ENCODE measurements at regions not wholly inside any gene's neighbourhood (a gene's known extent, or its start where the extent isn't known, plus 50 kb on each side); places are given as distances from the start of the nearest gene placed in this dataset.
A peak's percentile ranks its signal among the peaks of the same experiment; 100 is the strongest.

DNA sequence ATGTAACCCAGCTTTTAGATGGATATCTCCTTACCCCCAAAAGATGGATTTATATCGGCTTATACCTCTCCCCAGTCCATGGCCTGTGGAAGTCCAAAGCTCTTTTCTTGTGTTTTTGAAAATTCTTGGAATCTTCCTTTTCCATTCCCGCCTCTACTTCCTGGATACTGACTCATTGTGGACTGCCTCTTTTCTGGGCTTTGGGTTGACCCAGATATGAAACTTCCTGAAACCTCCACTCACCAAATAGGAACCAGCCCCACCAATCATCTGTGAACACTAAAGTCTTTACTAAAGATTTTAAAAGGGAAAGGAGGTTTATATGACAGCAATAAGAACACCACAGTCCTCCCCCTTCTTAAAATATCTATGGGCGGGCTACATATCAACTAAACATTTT, 163.4 kb upstream of the SYN3 start:
- DNase-seq (ENCODE audit: low read depth), result no peak
- H3K4me3 ChIP-seq (ENCODE audit: low read depth, low read length), result no peak overlapping the region
- TF ChIP-seq, protein P1, sequence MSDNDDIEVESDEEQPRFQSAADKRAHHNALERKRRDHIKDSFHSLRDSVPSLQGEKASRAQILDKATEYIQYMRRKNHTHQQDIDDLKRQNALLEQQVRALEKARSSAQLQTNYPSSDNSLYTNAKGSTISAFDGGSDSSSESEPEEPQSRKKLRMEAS (IDR thresholded peaks at IDR 0.05; ENCODE audit: low read depth, low read length), result no peak
- TF ChIP-seq MYC (IDR thresholded peaks at IDR 0.05; ENCODE audit: low read depth, low read length), result no peak
- TF ChIP-seq, protein P2, sequence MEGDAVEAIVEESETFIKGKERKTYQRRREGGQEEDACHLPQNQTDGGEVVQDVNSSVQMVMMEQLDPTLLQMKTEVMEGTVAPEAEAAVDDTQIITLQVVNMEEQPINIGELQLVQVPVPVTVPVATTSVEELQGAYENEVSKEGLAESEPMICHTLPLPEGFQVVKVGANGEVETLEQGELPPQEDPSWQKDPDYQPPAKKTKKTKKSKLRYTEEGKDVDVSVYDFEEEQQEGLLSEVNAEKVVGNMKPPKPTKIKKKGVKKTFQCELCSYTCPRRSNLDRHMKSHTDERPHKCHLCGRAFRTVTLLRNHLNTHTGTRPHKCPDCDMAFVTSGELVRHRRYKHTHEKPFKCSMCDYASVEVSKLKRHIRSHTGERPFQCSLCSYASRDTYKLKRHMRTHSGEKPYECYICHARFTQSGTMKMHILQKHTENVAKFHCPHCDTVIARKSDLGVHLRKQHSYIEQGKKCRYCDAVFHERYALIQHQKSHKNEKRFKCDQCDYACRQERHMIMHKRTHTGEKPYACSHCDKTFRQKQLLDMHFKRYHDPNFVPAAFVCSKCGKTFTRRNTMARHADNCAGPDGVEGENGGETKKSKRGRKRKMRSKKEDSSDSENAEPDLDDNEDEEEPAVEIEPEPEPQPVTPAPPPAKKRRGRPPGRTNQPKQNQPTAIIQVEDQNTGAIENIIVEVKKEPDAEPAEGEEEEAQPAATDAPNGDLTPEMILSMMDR (IDR thresholded peaks at IDR 0.05; ENCODE audit: low read depth, low read length), result no peak
- TF ChIP-seq POLR2A (IDR thresholded peaks at IDR 0.05; ENCODE audit: extremely low read depth, insufficient read length), result no peak

DNA sequence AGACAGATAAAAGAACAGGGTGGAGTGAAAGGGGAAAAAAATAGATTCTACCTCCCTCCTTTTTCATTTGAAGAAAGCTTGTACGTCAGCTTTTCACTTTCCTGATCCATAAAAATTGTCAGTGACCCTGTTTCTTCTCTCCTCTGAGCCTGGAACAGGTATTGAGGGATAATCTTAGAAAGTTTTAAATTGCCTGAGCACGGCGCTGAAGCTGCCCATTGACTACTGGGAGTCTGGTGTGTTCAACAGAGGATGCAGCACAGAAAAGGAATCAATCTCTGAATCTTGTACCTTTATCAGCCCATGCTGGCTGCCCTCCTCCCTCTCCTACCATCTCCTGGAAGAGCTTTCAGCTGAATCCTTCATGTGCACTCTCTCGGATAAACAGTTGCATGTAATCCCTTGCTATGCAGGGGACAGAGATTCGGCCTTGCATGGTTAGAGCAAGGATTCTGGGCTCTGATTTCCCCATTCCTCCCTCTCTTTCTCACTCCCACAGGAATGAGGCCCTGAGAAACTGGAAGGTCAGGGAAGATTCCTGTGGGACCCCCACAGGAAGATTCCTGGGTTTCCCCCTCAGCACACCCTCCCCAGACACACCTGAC, 162.4 kb upstream of the SYN3 start:
- TF ChIP-seq, protein P2 (IDR thresholded peaks at IDR 0.05; ENCODE audit: low read depth, low read length), result no peak
- no peak for TF ChIP-seq MYC (IDR thresholded peaks at IDR 0.05; ENCODE audit: low read depth, low read length)
- no peak for DNase-seq (ENCODE audit: low read depth)
- H3K4me3 ChIP-seq (ENCODE audit: low read depth, low read length), result no peak overlapping the region

DNA sequence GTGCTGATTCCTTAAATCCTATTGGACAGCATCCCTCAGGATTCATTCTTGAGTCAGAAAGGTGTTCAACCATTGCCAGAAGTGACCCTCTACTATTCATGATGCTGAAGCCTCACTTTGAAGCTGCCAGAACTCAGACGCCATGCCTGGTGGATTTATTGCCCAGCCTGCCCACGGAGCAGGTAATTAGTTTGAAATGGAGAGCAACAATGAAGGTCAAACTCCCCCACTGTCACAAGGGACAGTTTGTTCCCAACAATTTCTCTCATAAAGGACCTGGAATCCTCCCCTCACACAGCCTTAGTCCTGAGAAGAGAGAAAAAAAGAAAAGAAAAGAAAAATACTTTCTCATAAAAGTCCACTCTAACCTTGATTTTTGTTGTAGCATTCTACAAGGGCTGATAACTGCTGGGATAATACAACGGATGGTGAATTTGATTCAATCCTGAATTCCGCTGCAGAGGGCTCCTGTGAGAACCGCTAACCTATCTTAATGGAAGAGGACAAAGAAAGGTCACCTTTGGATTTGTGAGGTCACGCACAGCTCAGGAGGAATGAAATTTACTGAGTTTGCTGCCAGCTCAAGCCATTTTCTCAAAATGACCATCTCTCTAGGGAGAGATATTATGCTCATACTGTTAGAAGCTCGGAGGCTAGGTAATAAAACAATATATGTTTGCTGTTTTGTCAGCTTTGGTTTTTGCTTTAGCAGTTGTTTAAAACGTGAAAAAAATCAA, 161.6 kb upstream of the SYN3 start:
- TF ChIP-seq, protein P2 (IDR thresholded peaks at IDR 0.05; ENCODE audit: low read depth, low read length), result no peak
- no peak for TF ChIP-seq POLR2A (IDR thresholded peaks at IDR 0.05; ENCODE audit: extremely low read depth, insufficient read length)
- TF ChIP-seq MYC (IDR thresholded peaks at IDR 0.05; ENCODE audit: low read depth, low read length), result no peak
- TF ChIP-seq, protein P1 (IDR thresholded peaks at IDR 0.05; ENCODE audit: low read depth, low read length), result no peak
- no peak overlapping the region for H3K4me3 ChIP-seq (ENCODE audit: low read depth, low read length)
- DNase-seq (ENCODE audit: low read depth), result no peak

DNA sequence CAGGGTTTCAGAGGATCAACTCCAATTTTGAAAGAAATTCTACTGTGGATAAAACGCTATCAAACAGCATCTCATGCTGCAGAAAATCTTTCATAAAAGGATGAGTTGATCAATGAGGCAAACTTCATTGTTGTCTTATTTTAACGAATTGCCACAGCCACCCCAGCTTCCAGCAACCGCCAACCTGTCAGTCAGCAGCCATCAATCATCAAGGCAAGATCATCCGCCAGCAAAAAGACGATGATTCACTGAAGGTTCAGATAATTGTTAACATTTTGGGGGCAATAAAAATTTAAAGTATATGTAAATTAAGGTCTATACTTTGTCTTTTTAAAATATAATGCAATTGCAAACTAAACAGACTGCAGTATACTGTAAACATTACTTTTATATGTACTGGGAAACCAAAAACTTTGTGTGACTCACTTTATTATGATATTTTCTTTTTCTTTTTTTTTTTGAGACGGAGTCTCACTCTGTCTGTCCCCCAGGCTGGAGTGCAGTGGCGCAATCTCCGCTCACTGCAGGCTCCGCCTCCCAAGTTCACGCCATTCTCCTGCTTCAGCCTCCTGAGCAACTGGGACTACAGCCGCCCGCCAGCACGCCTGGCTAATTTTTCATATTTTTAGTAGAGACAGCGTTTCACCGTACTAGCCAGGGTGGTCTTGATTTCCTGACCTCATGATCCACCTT, 155.3 kb upstream of the SYN3 start:
- no peak for DNase-seq (ENCODE audit: low read depth)
- H3K4me3 ChIP-seq (ENCODE audit: low read depth, low read length), result no peak overlapping the region
- TF ChIP-seq POLR2A (IDR thresholded peaks at IDR 0.05; ENCODE audit: extremely low read depth, insufficient read length) (no peak), MYC (IDR thresholded peaks at IDR 0.05; ENCODE audit: low read depth, low read length) (no peak)
- TF ChIP-seq, protein P2 (IDR thresholded peaks at IDR 0.05; ENCODE audit: low read depth, low read length), result no peak
- TF ChIP-seq, protein P1 (IDR thresholded peaks at IDR 0.05; ENCODE audit: low read depth, low read length), result no peak

DNA sequence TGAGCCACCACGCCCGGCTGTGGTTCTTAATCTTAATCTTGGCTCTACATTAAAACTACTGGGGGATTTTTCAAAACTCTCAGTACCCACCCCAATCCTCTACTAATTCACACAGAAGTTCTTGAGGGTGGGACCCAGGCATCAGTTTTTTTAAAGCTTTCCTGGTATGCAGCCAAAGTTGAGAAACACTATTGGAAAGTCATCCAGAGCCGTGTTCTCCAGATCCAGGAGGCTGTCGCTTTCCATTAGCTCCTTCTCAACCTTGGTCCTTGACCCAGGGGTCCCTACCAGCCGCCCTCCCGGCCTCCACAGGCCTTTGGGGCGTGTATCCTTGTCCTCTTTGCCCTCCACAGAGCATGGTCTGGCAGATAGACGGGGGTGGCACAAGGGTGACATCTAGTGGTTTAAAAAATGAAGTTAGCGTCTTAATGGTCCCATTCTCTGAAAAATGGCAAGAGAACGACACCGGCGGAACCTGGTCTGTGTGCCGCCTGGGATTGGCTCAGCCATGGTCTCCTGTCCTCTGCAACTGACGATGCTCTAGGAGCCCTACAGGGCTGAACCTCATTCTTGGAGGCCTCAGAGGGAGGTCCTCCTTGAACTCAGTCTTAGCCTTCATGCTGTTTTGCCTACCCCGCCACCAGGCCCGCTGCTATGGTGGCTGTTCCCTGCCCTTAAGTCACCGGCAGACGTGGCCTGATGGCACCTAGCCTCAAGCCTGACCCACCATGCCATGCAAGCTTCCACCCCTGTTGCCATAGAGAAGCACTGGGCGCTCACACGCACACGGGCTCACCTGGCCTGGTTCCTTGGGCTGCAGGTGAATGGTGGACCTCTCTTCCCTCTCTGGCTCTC, 152.0 kb upstream of the SYN3 start:
- no peak overlapping the region for H3K4me3 ChIP-seq (ENCODE audit: low read depth, low read length)
- DNase-seq (ENCODE audit: low read depth), result peak; percentile 55
- no peak for TF ChIP-seq POLR2A (IDR thresholded peaks at IDR 0.05; ENCODE audit: extremely low read depth, insufficient read length)
- TF ChIP-seq, protein P2 (IDR thresholded peaks at IDR 0.05; ENCODE audit: low read depth, low read length), result peak; percentile 57

All from NB4 (cell line).